GM23338 (cell line): ENCODE measurements at regions not wholly inside any gene's neighbourhood (a gene's known extent, or its start where the extent isn't known, plus 50 kb on each side); places are given as distances from the start of the nearest gene placed in this dataset. TPM values are rescaled to one million over a fixed set of nuclear protein-coding genes. Genes with fewer than 3 reads are reported as not detected.

Experiments
- small RNA-seq: library from RNA; depleted of rRNA; stranded (forward); fragments of <200 nt; gene quantifications from one replicate; pipeline ENCODE3, GENCODE V24; 2014; ENCODE audit warnings: low replicate concordance

Small RNA genes lying in the stretch of these regions (small RNA-seq; reads per million reads assigned to genes)
- gene RN7SKP265, result not detected
